ENCODE measurements at regions not wholly inside any gene's neighbourhood (a gene's known extent, or its start where the extent isn't known, plus 50 kb on each side); places are given as distances from the start of the nearest gene placed in this dataset.

DNA sequence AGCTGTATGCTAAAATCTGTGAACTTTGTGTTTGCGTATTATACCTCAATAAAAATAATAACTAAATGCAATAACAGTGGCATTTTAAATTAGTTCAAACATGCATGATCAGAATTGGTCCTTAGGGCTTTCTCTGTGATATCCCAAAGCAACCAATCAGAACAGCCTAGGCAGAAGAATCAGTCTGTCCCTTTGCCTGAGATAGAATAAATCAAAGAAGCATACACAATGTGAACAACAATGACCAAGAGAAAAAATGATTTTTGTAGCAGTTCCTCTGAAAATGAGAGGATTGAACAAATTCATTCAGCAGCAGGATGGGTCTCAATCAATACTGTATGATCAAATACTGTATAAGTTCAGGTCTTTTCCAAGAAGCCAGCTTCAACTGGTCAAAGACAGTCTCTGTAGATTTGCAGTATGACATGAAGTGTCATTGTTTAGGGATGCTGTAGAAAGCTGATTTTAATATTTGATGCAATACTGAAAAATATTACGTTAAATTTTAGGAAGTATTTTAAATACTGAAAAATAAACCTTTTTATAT lies 1071.6 kb downstream of the AGBL1 start:
- Mint-ChIP-seq H3K27ac (no peak overlapping the region), H3K27me3 (no peaks in the 10 kb centered on the region), H3K4me1 (no peaks in the 10 kb centered on the region), H3K4me3 (no peak overlapping the region), H3K9me3 (ENCODE audit: low read depth) (no peaks in the 10 kb centered on the region), H3K36me3 (no peaks in the 10 kb centered on the region)
- ATAC-seq = no peak
- no peak for DNase-seq
- CTCF ChIA-PET = no interaction called here

GRCh38 chr15:87145696-87146095 lies 1066.0 kb downstream of the AGBL1 start:
- Mint-ChIP-seq H3K4me1 (no peaks in the 10 kb centered on the region), H3K27ac (no peak overlapping the region), H3K36me3 (no peaks in the 10 kb centered on the region), H3K9me3 (ENCODE audit: low read depth) (peaks cover 2% of the 10 kb centered on the region), H3K4me3 (no peak overlapping the region), H3K27me3 (no peaks in the 10 kb centered on the region)
- CTCF ChIA-PET = no interaction called here
- ATAC-seq (no peak), DNase-seq (no peak)

DNA sequence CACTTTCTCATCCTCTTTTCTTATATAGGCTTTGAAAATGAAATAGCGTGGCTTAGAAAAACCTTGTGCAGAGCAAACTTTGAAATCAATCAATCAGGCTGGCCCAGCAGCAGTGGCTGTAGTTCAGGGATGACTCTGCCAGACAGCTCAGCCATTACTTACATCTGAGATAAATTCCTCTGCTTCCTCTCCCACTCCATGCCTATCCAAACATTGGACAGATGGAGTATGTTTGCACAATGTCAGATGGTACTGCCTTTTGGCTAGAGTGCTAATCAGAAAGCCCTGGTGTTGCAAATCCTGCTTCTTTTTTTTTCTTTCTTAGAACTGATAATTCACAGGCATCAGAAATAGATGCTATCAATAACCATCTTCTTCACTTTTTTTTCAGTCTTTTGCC lies 1065.1 kb downstream of the AGBL1 start:
- Mint-ChIP-seq H3K9me3 (ENCODE audit: low read depth) (peaks cover 2% of the 10 kb centered on the region), H3K4me3 (no peak overlapping the region), H3K36me3 (no peaks in the 10 kb centered on the region), H3K4me1 (no peaks in the 10 kb centered on the region), H3K27me3 (no peaks in the 10 kb centered on the region), H3K27ac (no peak overlapping the region)
- no peak for DNase-seq
- no peak for ATAC-seq
- CTCF ChIA-PET = no interaction called here

GRCh38 chr15:87142096-87142495 lies 1062.4 kb downstream of the AGBL1 start:
- H3K4me1 Mint-ChIP-seq = no peaks in the 10 kb centered on the region
- peaks cover 2% of the 10 kb centered on the region for H3K9me3 Mint-ChIP-seq (ENCODE audit: low read depth)
- H3K27ac Mint-ChIP-seq = no peak overlapping the region
- CTCF ChIA-PET = no interaction called here
- no peaks in the 10 kb centered on the region for H3K27me3 Mint-ChIP-seq
- no peak for DNase-seq
- no peaks in the 10 kb centered on the region for H3K36me3 Mint-ChIP-seq
- H3K4me3 Mint-ChIP-seq = no peak overlapping the region
- no peak for ATAC-seq

GRCh38 chr15:87135109-87135508 lies 1055.4 kb downstream of the AGBL1 start:
- CTCF ChIA-PET = no interaction called here
- no peaks in the 10 kb centered on the region for H3K27me3 Mint-ChIP-seq

GRCh38 chr15:87133704-87134103 lies 1054.0 kb downstream of the AGBL1 start:
- Mint-ChIP-seq H3K9me3 (ENCODE audit: low read depth) (no peaks in the 10 kb centered on the region), H3K27me3 (no peaks in the 10 kb centered on the region), H3K4me1 (no peaks in the 10 kb centered on the region), H3K36me3 (no peaks in the 10 kb centered on the region), H3K4me3 (no peak overlapping the region), H3K27ac (no peak overlapping the region)
- CTCF ChIA-PET = no interaction called here
- no peak for ATAC-seq
- no peak for DNase-seq

More at GRCh38 chr15:87135109-87135508, 1055.4 kb downstream of the AGBL1 start:
- no peaks in the 10 kb centered on the region for H3K4me1 Mint-ChIP-seq
- H3K36me3 Mint-ChIP-seq = no peaks in the 10 kb centered on the region
- H3K4me3 Mint-ChIP-seq = no peak overlapping the region
- H3K27ac Mint-ChIP-seq = no peak overlapping the region
- DNase-seq = no peak
- ATAC-seq = no peak
- no peaks in the 10 kb centered on the region for H3K9me3 Mint-ChIP-seq (ENCODE audit: low read depth)

DNA sequence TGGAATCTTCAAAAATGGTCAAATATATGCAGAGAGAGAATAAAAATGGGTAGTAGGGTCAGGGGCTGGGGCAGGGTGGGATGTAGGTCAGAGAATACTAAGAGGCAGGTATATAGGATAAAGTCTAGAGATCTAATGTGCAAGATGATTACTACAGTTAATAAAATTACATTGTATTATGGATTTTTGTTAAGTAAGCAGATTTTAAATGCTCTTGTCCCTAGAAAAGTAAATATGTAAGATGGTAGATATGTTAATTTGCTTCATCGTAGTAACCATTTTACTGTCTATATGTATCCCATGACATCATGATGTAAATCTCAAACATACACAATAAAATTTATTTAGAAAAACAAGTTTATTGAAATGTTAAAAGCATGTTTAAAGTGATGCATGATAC lies 1051.4 kb downstream of the AGBL1 start:
- no peak overlapping the region for H3K4me3 Mint-ChIP-seq
- H3K4me1 Mint-ChIP-seq = no peaks in the 10 kb centered on the region
- H3K36me3 Mint-ChIP-seq = no peaks in the 10 kb centered on the region
- no peaks in the 10 kb centered on the region for H3K27me3 Mint-ChIP-seq
- CTCF ChIA-PET = no interaction called here
- ATAC-seq = no peak
- no peak overlapping the region for H3K27ac Mint-ChIP-seq
- no peaks in the 10 kb centered on the region for H3K9me3 Mint-ChIP-seq (ENCODE audit: low read depth)
- no peak for DNase-seq

DNA sequence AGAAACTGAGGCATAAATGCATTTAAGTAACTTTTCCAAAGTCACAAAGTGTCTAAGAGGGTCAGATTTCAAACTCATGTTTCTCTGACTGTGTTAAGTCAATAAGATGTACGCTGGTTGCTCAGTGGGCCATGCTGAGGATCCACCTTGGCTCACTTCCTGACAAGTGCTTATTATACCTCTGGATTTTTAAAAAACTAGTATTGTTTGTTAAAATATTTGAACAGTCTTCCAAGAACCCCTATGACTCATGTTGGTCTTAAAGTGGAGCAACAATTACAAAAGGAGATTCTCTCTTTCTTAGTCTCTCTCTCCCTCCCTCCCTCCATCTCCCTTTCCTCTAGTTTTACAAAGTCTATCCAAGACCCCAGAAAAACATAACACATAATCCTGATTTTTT lies 1050.2 kb downstream of the AGBL1 start:
- Mint-ChIP-seq H3K27me3 (no peaks in the 10 kb centered on the region), H3K27ac (no peak overlapping the region), H3K9me3 (ENCODE audit: low read depth) (peaks cover 4% of the 10 kb centered on the region), H3K36me3 (no peaks in the 10 kb centered on the region), H3K4me3 (no peak overlapping the region), H3K4me1 (no peaks in the 10 kb centered on the region)
- CTCF ChIA-PET = no interaction called here
- no peak for DNase-seq
- no peak for ATAC-seq

DNA sequence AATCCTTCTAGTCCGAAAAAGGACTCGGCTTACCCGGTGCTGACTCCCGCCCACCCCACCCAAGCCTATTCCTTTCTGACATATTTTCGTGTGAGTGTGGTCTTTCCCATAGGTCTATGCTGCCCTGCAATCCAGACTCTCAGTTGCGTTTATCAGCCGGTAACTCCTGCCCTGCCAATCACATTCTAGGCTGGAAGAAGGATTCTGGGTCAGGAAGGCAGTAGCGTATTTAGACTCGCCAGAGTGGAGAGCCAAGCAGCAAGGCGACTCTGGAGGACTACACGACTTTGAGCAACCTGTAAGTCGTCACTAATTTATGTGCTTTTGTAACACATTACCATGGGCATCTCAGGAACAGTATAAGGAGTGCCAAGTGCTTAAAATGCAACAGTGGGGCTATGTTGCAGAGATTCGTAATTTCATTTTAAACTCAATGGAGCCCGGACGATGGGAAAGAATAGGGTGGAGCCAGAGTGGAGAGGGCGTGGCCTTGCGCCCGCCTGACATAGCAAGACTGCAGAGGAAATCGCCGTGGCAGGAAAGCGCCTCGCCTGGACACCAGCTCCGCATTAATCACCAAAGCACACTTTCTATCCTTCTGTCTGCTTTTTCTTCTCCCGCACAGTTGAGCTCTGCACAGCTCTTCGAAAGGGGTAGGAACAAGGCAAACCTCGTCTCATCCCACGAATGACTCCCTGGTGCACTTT lies 1044.2 kb downstream of the AGBL1 start:
- no peaks in the 10 kb centered on the region for H3K4me1 Mint-ChIP-seq
- H3K27me3 Mint-ChIP-seq = no peaks in the 10 kb centered on the region
- ATAC-seq (no peak), DNase-seq (no peak)
- no peak overlapping the region for H3K27ac Mint-ChIP-seq
- H3K4me3 Mint-ChIP-seq = no peak overlapping the region
- CTCF ChIA-PET = no interaction called here
- no peaks in the 10 kb centered on the region for H3K36me3 Mint-ChIP-seq
- H3K9me3 Mint-ChIP-seq (ENCODE audit: low read depth) = peaks cover 4% of the 10 kb centered on the region

GRCh38 chr15:87121336-87121735 lies 1041.7 kb downstream of the AGBL1 start:
- Mint-ChIP-seq H3K4me3 (no peak overlapping the region), H3K4me1 (no peaks in the 10 kb centered on the region), H3K36me3 (no peaks in the 10 kb centered on the region), H3K27me3 (no peaks in the 10 kb centered on the region), H3K27ac (no peak overlapping the region), H3K9me3 (ENCODE audit: low read depth) (peaks cover 4% of the 10 kb centered on the region)
- CTCF ChIA-PET = no interaction called here
- no peak for DNase-seq
- no peak for ATAC-seq

GRCh38 chr15:87120555-87120954 lies 1040.9 kb downstream of the AGBL1 start:
- DNase-seq (no peak), ATAC-seq (no peak)
- CTCF ChIA-PET = no interaction called here
- H3K9me3 Mint-ChIP-seq (ENCODE audit: low read depth) = no peaks in the 10 kb centered on the region
- H3K4me3 Mint-ChIP-seq = no peak overlapping the region
- no peaks in the 10 kb centered on the region for H3K4me1 Mint-ChIP-seq
- no peaks in the 10 kb centered on the region for H3K27me3 Mint-ChIP-seq
- H3K36me3 Mint-ChIP-seq = no peaks in the 10 kb centered on the region
- H3K27ac Mint-ChIP-seq = no peak overlapping the region

DNA sequence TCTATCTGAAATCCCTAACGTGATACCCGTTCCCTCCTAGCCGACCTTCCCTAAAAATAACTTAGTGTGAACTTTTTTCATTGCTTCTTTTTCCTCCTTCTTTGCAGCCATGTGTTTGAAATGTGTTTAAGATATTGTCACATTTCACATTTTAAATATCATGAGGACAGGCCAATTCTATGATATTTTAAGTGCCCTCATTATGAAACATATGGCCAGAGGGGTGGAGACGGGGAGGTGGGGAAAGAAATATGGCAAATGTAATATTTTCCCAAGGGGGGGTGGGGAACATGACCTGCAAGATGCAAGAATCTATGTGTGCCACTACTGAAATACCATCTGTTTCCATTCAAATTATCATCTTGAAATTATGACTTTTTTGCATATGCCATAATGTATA lies 1039.2 kb downstream of the AGBL1 start:
- Mint-ChIP-seq H3K36me3 (no peaks in the 10 kb centered on the region), H3K4me3 (no peak overlapping the region), H3K9me3 (ENCODE audit: low read depth) (no peaks in the 10 kb centered on the region), H3K27ac (no peak overlapping the region), H3K4me1 (no peaks in the 10 kb centered on the region), H3K27me3 (no peaks in the 10 kb centered on the region)
- CTCF ChIA-PET = no interaction called here
- ATAC-seq (no peak), DNase-seq (no peak)

- H3K27ac Mint-ChIP-seq = no peak overlapping the region
- H3K27me3 Mint-ChIP-seq = no peaks in the 10 kb centered on the region
- no peaks in the 10 kb centered on the region for H3K36me3 Mint-ChIP-seq
- CTCF ChIA-PET = no interaction called here
- ATAC-seq (no peak), DNase-seq (no peak)
- H3K4me1 Mint-ChIP-seq = no peaks in the 10 kb centered on the region
- H3K4me3 Mint-ChIP-seq = no peak overlapping the region
- no peaks in the 10 kb centered on the region for H3K9me3 Mint-ChIP-seq (ENCODE audit: low read depth)
Measured at GRCh38 chr15:87118435-87118834, 1038.8 kb downstream of the AGBL1 start.

- no peak for DNase-seq
- Mint-ChIP-seq H3K27ac (no peak overlapping the region), H3K36me3 (no peaks in the 10 kb centered on the region), H3K27me3 (no peaks in the 10 kb centered on the region), H3K4me1 (no peaks in the 10 kb centered on the region), H3K4me3 (no peak overlapping the region), H3K9me3 (ENCODE audit: low read depth) (no peaks in the 10 kb centered on the region)
- ATAC-seq = no peak
- CTCF ChIA-PET = no interaction called here
Measured at GRCh38 chr15:87115795-87116194, 1036.1 kb downstream of the AGBL1 start.

GRCh38 chr15:87099916-87100315 lies 1020.2 kb downstream of the AGBL1 start:
- no peak for DNase-seq
- no peak for ATAC-seq
- CTCF ChIA-PET = no interaction called here
- H3K27ac Mint-ChIP-seq = no peak overlapping the region
- H3K4me3 Mint-ChIP-seq = no peak overlapping the region
- no peaks in the 10 kb centered on the region for H3K4me1 Mint-ChIP-seq
- H3K9me3 Mint-ChIP-seq (ENCODE audit: low read depth) = peaks cover 12% of the 10 kb centered on the region
- no peaks in the 10 kb centered on the region for H3K27me3 Mint-ChIP-seq
- H3K36me3 Mint-ChIP-seq = no peaks in the 10 kb centered on the region
